PC-9 (cell line): ENCODE measurements at regions not wholly inside any gene's neighbourhood (a gene's known extent, or its start where the extent isn't known, plus 50 kb on each side); places are given as distances from the start of the nearest gene placed in this dataset.
"Not testable (repeated sequence)": the region's sequence is repeated elsewhere in the genome, so short reads cannot be mapped to it uniquely, and the experiment has no call there.

Experiments used
- BruUV-seq: library from RNA; stranded (reverse); fragments of 400-500 nt; replicated peaks from 2 replicates; lab custom pipeline; 2021; lab: Mats Ljungman, UMichigan
- CTCF ChIA-PET: fragments of 300-600 bp; sonication (Branson Sonifier 250); formaldehyde crosslinking; loops from one replicate; lab custom pipeline; 2022; ENCODE audit warnings: antibody characterized with exemption; lab: Charles Lee
- POLR2A ChIA-PET: fragments of 300-600 bp; sonication (Branson Sonifier 250); formaldehyde crosslinking; loops from one replicate; lab custom pipeline; 2022; ENCODE audit warnings: antibody characterized with exemption; ENCODE audit not compliant: unreplicated experiment; lab: Charles Lee
- DNase-seq, 2 experiments: peaks; one replicate each; pipeline versions ENCODE4 v3.0.0 to v3.0.0-alpha.2; 2015 to 2022; ENCODE audit warnings: mixed read lengths in 1 of 2
- H2AFZ ChIP-seq: fragments of 200-600 bp; sonication (generic); 2 replicates; pipeline ENCODE4 v1.8.1; 2017; ENCODE audit warnings: antibody characterized with exemption
- H3F3A ChIP-seq: fragments of 200-600 bp; sonication (generic); 2 replicates; pipeline ENCODE4 v1.8.1; 2017; ENCODE audit warnings: antibody characterized with exemption, mild to moderate bottlenecking, low read depth; ENCODE audit not compliant: insufficient read depth
- H3K27ac ChIP-seq: fragments of 200-600 bp; sonication (generic); 2 replicates; pipeline ENCODE4 v1.6.1; 2016; ENCODE audit warnings: mixed run types
- H3K27me3 ChIP-seq: fragments of 200-600 bp; sonication (generic); 2 replicates; pipeline ENCODE4 v1.6.1; 2016; ENCODE audit warnings: low read depth, mixed run types; ENCODE audit not compliant: insufficient read depth
- H3K36me3 ChIP-seq: fragments of 200-600 bp; sonication (generic); 2 replicates; pipeline ENCODE4 v1.6.1; 2016; ENCODE audit warnings: low read depth, mixed run types
- H3K4me1 ChIP-seq: fragments of 200-600 bp; sonication (generic); replicated peaks from 2 replicates; pipeline ENCODE4 v1.6.1; 2016; ENCODE audit warnings: mixed run types; ENCODE audit not compliant: insufficient read depth
- H3K4me2 ChIP-seq: fragments of 200-600 bp; sonication (generic); 2 replicates; pipeline ENCODE4 v1.6.1; 2017; ENCODE audit warnings: mixed run types
- H3K4me3 ChIP-seq: fragments of 200-600 bp; sonication (generic); 2 replicates; pipeline ENCODE4 v1.6.1; 2016; ENCODE audit warnings: mixed run types
- H3K79me2 ChIP-seq: fragments of 200-600 bp; sonication (generic); 2 replicates; pipeline ENCODE4 v1.6.1; 2017; ENCODE audit warnings: low read depth, mixed run types
- H3K9me2 ChIP-seq: fragments of 200-600 bp; sonication (generic); 2 replicates; pipeline ENCODE4 v1.8.1; 2017; ENCODE audit warnings: mild to moderate bottlenecking; ENCODE audit not compliant: insufficient read depth
- H3K9me3 ChIP-seq: fragments of 200-600 bp; sonication (generic); 2 replicates; pipeline ENCODE4 v1.8.1; 2016; ENCODE audit warnings: low read depth; ENCODE audit not compliant: insufficient read depth
- H4K20me1 ChIP-seq: fragments of 200-600 bp; sonication (generic); 2 replicates; pipeline ENCODE4 v1.8.1; 2017; ENCODE audit not compliant: insufficient read depth
- CTCF ChIP-seq: fragments of 200-600 bp; sonication (generic); conservative IDR thresholded peaks from 2 replicates; pipeline ENCODE4 v1.6.1; 2017; ENCODE audit warnings: mixed run types, antibody characterized with exemption, mild to moderate bottlenecking, moderate library complexity
- EZH2 ChIP-seq: fragments of 200-600 bp; sonication (generic); IDR thresholded peaks from 2 replicates; pipeline ENCODE4 v1.8.0; 2017; ENCODE audit warnings: antibody characterized with exemption, low read depth
- intact Hi-C: fragments of 100-400 bp; cut with micrococcal nuclease; formaldehyde crosslinking; loops from one replicate; pipeline ENCODE4 v1.10.0; 2022; ENCODE audit not compliant: unreplicated experiment

- DNase-seq = no peak
Measured at GRCh38 chr9:96058218-96058617, 182.7 kb downstream of the ERCC6L2 start.

DNA sequence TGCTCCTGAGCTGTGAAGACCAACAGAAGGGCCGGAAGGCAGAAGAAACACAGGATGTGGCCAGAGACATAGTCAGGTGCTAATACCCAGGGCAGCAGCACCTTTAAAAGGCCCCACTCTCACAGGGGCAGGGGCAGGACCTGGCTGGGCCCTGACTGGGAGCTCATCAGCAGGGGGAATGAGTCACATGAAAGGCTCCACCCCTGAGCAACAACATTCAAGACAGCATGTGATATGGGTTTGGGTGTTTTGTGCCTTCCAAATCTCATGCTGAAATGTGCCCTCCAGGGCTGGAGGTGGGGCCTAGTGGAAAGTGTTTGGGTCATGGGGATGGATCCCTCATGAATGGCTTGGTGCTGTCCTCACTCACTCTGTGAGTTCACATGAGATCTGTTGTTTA lies 181.7 kb downstream of the ERCC6L2 start:
- H3K27me3 ChIP-seq = peaks cover 46% of the 10 kb centered on the region; the same call in 1 of the 2 replicates
- intact Hi-C loops = no loop called here
- H3K79me2 ChIP-seq = no peaks in the 10 kb centered on the region
- no peaks in the 10 kb centered on the region for H3K9me2 ChIP-seq
- H3K4me2 ChIP-seq = no peak overlapping the region
- H3F3A ChIP-seq = no peaks in the 10 kb centered on the region
- no peak overlapping the region for H3K27ac ChIP-seq
- H3K4me3 ChIP-seq = no peak overlapping the region
- no peak for DNase-seq
- no TSS peak for BruUV-seq
- no peak overlapping the region for H2AFZ ChIP-seq
- no peaks in the 10 kb centered on the region for H3K4me1 ChIP-seq
- POLR2A ChIA-PET = no interaction called here
- H4K20me1 ChIP-seq = no peaks in the 10 kb centered on the region
- no peaks in the 10 kb centered on the region for H3K9me3 ChIP-seq
- no peak for TF ChIP-seq CTCF
- no peak for TF ChIP-seq EZH2
- CTCF ChIA-PET = no interaction called here
- H3K36me3 ChIP-seq = no peaks in the 10 kb centered on the region

More at GRCh38 chr9:96058218-96058617, 182.7 kb downstream of the ERCC6L2 start:
- Histone ChIP-seq H3K36me3 (no peaks in the 10 kb centered on the region), H3K27me3 (peaks cover 43% of the 10 kb centered on the region; the same call in 1 of the 2 replicates), H3K9me2 (no peaks in the 10 kb centered on the region), H3K27ac (no peak overlapping the region), H3K79me2 (no peaks in the 10 kb centered on the region), H3K4me2 (no peak overlapping the region), H4K20me1 (no peaks in the 10 kb centered on the region), H3K4me3 (no peak overlapping the region), H3F3A (no peaks in the 10 kb centered on the region), H2AFZ (no peak overlapping the region), H3K9me3 (no peaks in the 10 kb centered on the region), H3K4me1 (no peaks in the 10 kb centered on the region)
- intact Hi-C loops = no loop called here
- TF ChIP-seq EZH2 (no peak), CTCF (no peak)
- BruUV-seq = no TSS peak
- CTCF ChIA-PET = no interaction called here
- POLR2A ChIA-PET = no interaction called here

DNA sequence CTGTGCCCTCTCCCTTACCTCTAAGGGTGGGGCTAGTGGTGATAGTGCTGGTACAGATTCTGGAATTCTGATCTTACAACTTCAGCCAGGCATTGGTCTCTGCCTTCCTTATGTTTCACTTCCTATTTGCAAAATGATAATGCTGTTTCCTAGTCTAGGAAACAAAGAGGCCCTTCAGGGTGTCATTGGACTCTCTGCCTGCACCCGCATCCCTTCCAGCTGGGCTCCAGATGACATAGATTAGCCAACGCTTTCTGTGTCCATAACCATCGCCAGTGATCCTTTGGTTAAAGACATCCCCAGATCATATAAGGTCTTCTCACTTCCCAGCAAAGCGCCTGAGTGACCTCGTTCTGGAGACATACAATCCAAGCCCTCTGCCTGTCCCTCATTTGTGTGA lies 180.7 kb downstream of the ERCC6L2 start:
- Histone ChIP-seq H4K20me1 (no peaks in the 10 kb centered on the region), H3K36me3 (no peaks in the 10 kb centered on the region), H3F3A (no peaks in the 10 kb centered on the region), H3K4me2 (no peak overlapping the region), H3K9me3 (no peaks in the 10 kb centered on the region), H3K79me2 (no peaks in the 10 kb centered on the region), H3K4me1 (no peaks in the 10 kb centered on the region), H3K27me3 (peaks cover 52% of the 10 kb centered on the region), H2AFZ (no peak overlapping the region), H3K27ac (no peak overlapping the region), H3K9me2 (no peaks in the 10 kb centered on the region), H3K4me3 (no peak overlapping the region)
- DNase-seq = no peak
- intact Hi-C loops = no loop called here
- POLR2A ChIA-PET = no interaction called here
- TF ChIP-seq CTCF (no peak), EZH2 (no peak)
- CTCF ChIA-PET = no interaction called here
- BruUV-seq = no TSS peak

- BruUV-seq, H2AFZ ChIP-seq, H3K9me2 ChIP-seq, H3K4me3 ChIP-seq, H3K79me2 ChIP-seq, DNase-seq, H3K27ac ChIP-seq, H3K9me3 ChIP-seq, H3F3A ChIP-seq, H3K36me3 ChIP-seq, intact Hi-C loops, H3K4me2 ChIP-seq, POLR2A ChIA-PET, CTCF ChIA-PET, H4K20me1 ChIP-seq, H3K4me1 ChIP-seq: not testable (repeated sequence)
- peaks cover 38% of the 10 kb centered on the region for H3K27me3 ChIP-seq
Measured at GRCh38 chr9:96054248-96054647, 178.8 kb downstream of the ERCC6L2 start.
